HepG2 (cell line): ENCODE measurements at regions not wholly inside any gene's neighbourhood (a gene's known extent, or its start where the extent isn't known, plus 50 kb on each side); places are given as distances from the start of the nearest gene placed in this dataset.

Experiments
- GATA4 ChIP-seq: sonication (generic); IDR thresholded peaks from 2 replicates; pipeline ENCODE4 v1.6.1; 2016; ENCODE audit warnings: antibody characterized with exemption, low read depth, borderline replicate concordance
- MED8 ChIP-seq: sonication (generic); formaldehyde crosslinking; IDR thresholded peaks from 2 replicates; pipeline ENCODE4 v1.8.1; 2023; ENCODE audit warnings: mild to moderate bottlenecking, missing genetic modification reagents; ENCODE audit not compliant: insufficient replicate concordance
- UBTF ChIP-seq: sonication (generic); formaldehyde crosslinking; IDR thresholded peaks from 2 replicates; pipeline ENCODE4 v1.4.0; 2020; ENCODE audit warnings: mild to moderate bottlenecking, missing genetic modification reagents
- ZIK1 ChIP-seq: sonication (generic); formaldehyde crosslinking; IDR thresholded peaks from 2 replicates; pipeline ENCODE4 v1.5.0; 2020; ENCODE audit warnings: mild to moderate bottlenecking, low read depth, missing genetic modification reagents, borderline replicate concordance
- ZNF142 ChIP-seq: sonication (generic); formaldehyde crosslinking; IDR thresholded peaks from 2 replicates; pipeline ENCODE4 v1.4.0; 2020; ENCODE audit warnings: missing genetic modification reagents
- ZNF143 ChIP-seq: sonication (generic); formaldehyde crosslinking; IDR thresholded peaks from 2 replicates; pipeline ENCODE4 v1.4.0; 2020; ENCODE audit warnings: missing genetic modification reagents
- ZNF329 ChIP-seq: sonication (generic); formaldehyde crosslinking; IDR thresholded peaks from 2 replicates; pipeline ENCODE4 v1.9.0; 2021; ENCODE audit warnings: low read depth, mild to moderate bottlenecking, missing genetic modification reagents
- ZNF609 ChIP-seq: sonication (generic); formaldehyde crosslinking; IDR thresholded peaks from 2 replicates; pipeline ENCODE4 v1.4.0; 2020; ENCODE audit warnings: mild to moderate bottlenecking, missing genetic modification reagents, borderline replicate concordance

GRCh38 chr12:3365463-3366411 lies 125.3 kb upstream of the PRMT8 start (continued):
- TF ChIP-seq ZNF609 (CRISPR knock-in tag) = no peak
- TF ChIP-seq ZNF143 (CRISPR knock-in tag) = no peak
- no peak for TF ChIP-seq ZIK1 (CRISPR knock-in tag)
- no peak for TF ChIP-seq UBTF
- no peak for TF ChIP-seq GATA4
- no peak for TF ChIP-seq MED8 (CRISPR knock-in tag)
- no peak for TF ChIP-seq ZNF329 (CRISPR knock-in tag)
- TF ChIP-seq ZNF142 = no peak
